ENCODE measurements at regions not wholly inside any gene's neighbourhood (a gene's known extent, or its start where the extent isn't known, plus 50 kb on each side); places are given as distances from the start of the nearest gene placed in this dataset.

- no peak for TF ChIP-seq TAF1 (CRISPR knock-in tag; IDR thresholded peaks at IDR 0.05)
- TF ChIP-seq NFE2L1 (CRISPR knock-in tag; IDR thresholded peaks at IDR 0.05; ENCODE audit: borderline replicate concordance) = no peak
- no peak for TF ChIP-seq ZEB1 (IDR thresholded peaks at IDR 0.05; ENCODE audit: insufficient replicate concordance, low read depth)
- no peak for TF ChIP-seq CEBPB (IDR thresholded peaks at IDR 0.05; ENCODE audit: borderline replicate concordance, low read depth, low read length)
- TF ChIP-seq HMGXB4 (CRISPR knock-in tag; IDR thresholded peaks at IDR 0.05; ENCODE audit: borderline replicate concordance in 1 of 2, low read depth in 1 of 2) = no peak
- TF ChIP-seq ZBTB37 (CRISPR knock-in tag; IDR thresholded peaks at IDR 0.05) = no peak
- TF ChIP-seq RBAK (CRISPR knock-in tag; IDR thresholded peaks at IDR 0.05) = no peak
- no peak for TF ChIP-seq ZZZ3 (CRISPR knock-in tag; IDR thresholded peaks at IDR 0.05; ENCODE audit: borderline replicate concordance)
- TF ChIP-seq EZH2 (conservative IDR thresholded peaks at IDR 0.05; ENCODE audit: low read depth, low read length) = no peak
- no peak for TF ChIP-seq ARNTL (CRISPR knock-in tag; IDR thresholded peaks at IDR 0.05)
Measured at GRCh38 chr12:67726868-67727267, 78.3 kb downstream of the DYRK2 start.
